ENCODE measurements at regions not wholly inside any gene's neighbourhood (a gene's known extent, or its start where the extent isn't known, plus 50 kb on each side); places are given as distances from the start of the nearest gene placed in this dataset.

DNA sequence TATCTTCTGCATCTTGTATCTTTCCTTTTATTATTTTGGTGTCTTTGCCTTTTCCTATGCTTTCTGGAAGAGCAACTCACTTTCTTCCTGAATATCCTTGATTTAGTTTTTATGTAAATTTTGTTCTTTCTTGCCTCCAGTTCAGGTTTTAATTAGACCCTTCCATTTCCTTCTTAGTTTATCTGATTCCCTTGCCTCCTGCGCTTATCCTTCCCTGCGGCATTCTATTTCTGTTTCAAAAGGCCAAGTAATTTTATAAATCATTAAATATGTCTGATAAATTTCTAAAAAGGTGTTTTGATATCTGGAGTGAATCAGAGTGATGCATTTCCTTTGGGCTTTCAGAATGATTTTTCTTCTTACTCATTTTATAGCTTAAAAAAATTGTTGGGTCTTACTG lies 167.7 kb upstream of the WDR11 start:
- Mint-ChIP-seq H3K27me3 (ENCODE audit: unreplicated experiment) (no peaks in the 10 kb centered on the region), H3K4me1 (ENCODE audit: low read depth, unreplicated experiment) (no peaks in the 10 kb centered on the region), H3K36me3 (ENCODE audit: insufficient read depth, unreplicated experiment) (no peaks in the 10 kb centered on the region), H3K27ac (ENCODE audit: unreplicated experiment) (no peak overlapping the region), H3K9me3 (ENCODE audit: low read depth, unreplicated experiment) (no peaks in the 10 kb centered on the region), H3K4me3 (ENCODE audit: low read depth, unreplicated experiment) (no peak overlapping the region)
- TF ChIP-seq CTCF (IDR thresholded peaks at IDR 0.05; ENCODE audit: unreplicated experiment): no peak
- intact Hi-C loops (cut with micrococcal nuclease; ENCODE audit: unreplicated experiment): no loop called here
- CTCF ChIA-PET: no interaction called here
- DNase-seq: no peak
- no TSS peak for BruUV-seq (replicated peaks)

DNA sequence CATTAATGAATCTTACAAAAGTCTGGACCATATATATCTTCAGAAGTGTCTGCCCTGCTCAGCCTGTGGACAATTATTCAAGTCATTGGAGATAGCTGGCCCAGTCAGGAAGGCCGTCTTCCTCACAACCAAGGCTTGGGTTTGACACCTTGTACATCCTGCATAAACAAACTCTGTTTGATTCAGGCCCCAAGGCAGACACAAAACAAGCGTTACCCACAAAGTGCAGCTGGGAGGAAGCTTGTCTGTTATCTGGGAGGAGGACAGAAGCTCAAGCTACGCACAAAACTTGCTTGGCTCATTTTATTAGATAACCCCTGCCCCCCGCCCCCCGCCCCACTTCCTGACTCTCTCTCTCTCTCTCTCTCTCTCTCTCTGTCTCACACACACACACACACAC lies 166.9 kb upstream of the WDR11 start:
- TF ChIP-seq CTCF (IDR thresholded peaks at IDR 0.05; ENCODE audit: unreplicated experiment): no peak
- CTCF ChIA-PET: interaction anchor here (0.7 kb wide), 1 partner anchor 24 kb away, joined by 10 read pairs; no protein-coding TSS in a partner anchor
- Mint-ChIP-seq H3K4me3 (ENCODE audit: low read depth, unreplicated experiment) (no peak overlapping the region), H3K9me3 (ENCODE audit: low read depth, unreplicated experiment) (no peaks in the 10 kb centered on the region), H3K36me3 (ENCODE audit: insufficient read depth, unreplicated experiment) (no peaks in the 10 kb centered on the region), H3K27ac (ENCODE audit: unreplicated experiment) (no peak overlapping the region), H3K27me3 (ENCODE audit: unreplicated experiment) (no peaks in the 10 kb centered on the region), H3K4me1 (ENCODE audit: low read depth, unreplicated experiment) (no peaks in the 10 kb centered on the region)
- no TSS peak for BruUV-seq (replicated peaks)
- intact Hi-C loops (cut with micrococcal nuclease; ENCODE audit: unreplicated experiment): no loop called here
- no peak for DNase-seq

DNA sequence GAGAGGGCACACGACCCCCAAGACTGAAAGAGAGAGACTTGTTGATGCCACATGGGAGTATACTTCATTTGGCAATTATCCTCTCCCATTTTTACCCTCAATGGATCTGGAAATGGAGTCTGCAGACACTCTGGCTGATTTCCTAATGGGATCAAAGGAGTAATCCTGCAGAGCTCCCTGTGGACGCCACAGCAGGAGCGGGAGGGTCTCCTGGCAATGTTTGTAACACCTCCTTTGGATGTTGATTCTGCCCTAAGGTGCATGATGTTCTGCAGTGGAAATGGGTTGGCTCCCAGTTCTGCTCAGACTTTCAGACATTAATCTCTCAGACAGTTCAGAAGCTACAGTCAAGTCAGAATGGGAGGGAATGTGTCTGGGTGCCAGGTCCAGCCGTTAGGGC lies 166.0 kb upstream of the WDR11 start:
- intact Hi-C loops (cut with micrococcal nuclease; ENCODE audit: unreplicated experiment): no loop called here
- Mint-ChIP-seq H3K4me1 (ENCODE audit: low read depth, unreplicated experiment) (no peaks in the 10 kb centered on the region), H3K4me3 (ENCODE audit: low read depth, unreplicated experiment) (no peak overlapping the region), H3K27me3 (ENCODE audit: unreplicated experiment) (no peaks in the 10 kb centered on the region), H3K36me3 (ENCODE audit: insufficient read depth, unreplicated experiment) (no peaks in the 10 kb centered on the region), H3K27ac (ENCODE audit: unreplicated experiment) (no peak overlapping the region), H3K9me3 (ENCODE audit: low read depth, unreplicated experiment) (no peaks in the 10 kb centered on the region)
- no peak for DNase-seq
- CTCF ChIA-PET: no interaction called here
- BruUV-seq (replicated peaks): no TSS peak
- TF ChIP-seq CTCF (IDR thresholded peaks at IDR 0.05; ENCODE audit: unreplicated experiment): no peak

DNA sequence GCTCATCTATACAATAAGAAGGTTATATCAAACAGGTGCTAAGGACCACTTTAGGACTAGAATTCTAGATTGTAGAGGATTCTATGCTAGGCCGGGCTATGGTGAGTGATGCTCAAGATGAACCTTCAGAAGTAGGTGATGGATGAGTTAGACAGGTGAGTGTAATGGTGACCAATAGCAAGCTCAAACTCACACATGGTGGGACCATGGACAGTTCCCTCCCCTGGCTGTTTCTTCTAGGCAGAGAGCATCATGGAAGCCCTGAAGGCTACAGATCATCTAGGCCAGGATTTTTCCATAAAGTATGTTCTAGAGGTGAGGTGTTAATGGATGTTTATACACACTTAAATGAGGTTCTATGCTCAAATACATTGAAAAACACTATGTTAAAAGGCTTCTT lies 162.2 kb upstream of the WDR11 start:
- H3K4me1 Mint-ChIP-seq (ENCODE audit: low read depth, unreplicated experiment): no peaks in the 10 kb centered on the region
- H3K4me3 Mint-ChIP-seq (ENCODE audit: low read depth, unreplicated experiment): no peak overlapping the region
- CTCF ChIA-PET: no interaction called here
- DNase-seq: no peak
- no TSS peak for BruUV-seq (replicated peaks)
- H3K36me3 Mint-ChIP-seq (ENCODE audit: insufficient read depth, unreplicated experiment): no peaks in the 10 kb centered on the region
- no peak overlapping the region for H3K27ac Mint-ChIP-seq (ENCODE audit: unreplicated experiment)
- no peaks in the 10 kb centered on the region for H3K27me3 Mint-ChIP-seq (ENCODE audit: unreplicated experiment)
- H3K9me3 Mint-ChIP-seq (ENCODE audit: low read depth, unreplicated experiment): no peaks in the 10 kb centered on the region
- TF ChIP-seq CTCF (IDR thresholded peaks at IDR 0.05; ENCODE audit: unreplicated experiment): no peak
- intact Hi-C loops (cut with micrococcal nuclease; ENCODE audit: unreplicated experiment): no loop called here
